Sigmoid colon (tissue), 6 donors: ENCODE measurements at regions not wholly inside any gene's neighbourhood (a gene's known extent, or its start where the extent isn't known, plus 50 kb on each side); places are given as distances from the start of the nearest gene placed in this dataset.

ENCODE experiments used
- DNase-seq: peaks from one replicate; pipeline ENCODE4 v3.0.0-alpha.2; 2019
- H3K27ac ChIP-seq, 4 donors: fragments of 200-600 bp; sonication (generic); one replicate each; pipeline ENCODE4 v1.5.1; 2016 to 2019; ENCODE audit warnings: mild to moderate bottlenecking in 1 of 4
- H3K27me3 ChIP-seq, 3 donors: fragments of 200-600 bp; sonication (generic); one replicate each; pipeline ENCODE4 v1.5.1; 2019; ENCODE audit warnings: mild to moderate bottlenecking in 1 of 3
- H3K36me3 ChIP-seq, 4 donors: fragments of 200-600 bp; sonication (generic); one replicate each; pipeline ENCODE4 v1.5.1; 2016 to 2019
- H3K4me1 ChIP-seq, 4 donors: fragments of 200-600 bp; sonication (generic); one replicate each; pipeline ENCODE4 v1.5.1; 2017 to 2019
- H3K4me3 ChIP-seq, 4 donors: fragments of 200-600 bp; sonication (generic); one replicate each; pipeline ENCODE4 v1.5.1; 2017 to 2019; ENCODE audit warnings: mild to moderate bottlenecking in 2 of 4, moderate library complexity in 1 of 4
- H3K9me3 ChIP-seq, 4 donors: fragments of 200-600 bp in 3 of 4; sonication (generic) in 3 of 4; one replicate each; pipeline versions ENCODE4 v1.5.1 to v1.6.1; 2013 to 2019
- CTCF ChIP-seq, 4 experiments: fragments of 450-650 bp in 3 of 4; fragments of 200-600 bp in 1 of 4; IDR thresholded peaks; one replicate each; pipeline ENCODE4 v1.5.1; 2016 to 2019; ENCODE audit warnings: antibody characterized with exemption in 4 of 4, mild to moderate bottlenecking in 3 of 4, moderate library complexity in 2 of 4
- EP300 ChIP-seq, 4 donors: sonication (generic); formaldehyde crosslinking; IDR thresholded peaks; one replicate each; pipeline ENCODE4 v1.6.1; 2017; ENCODE audit warnings: antibody characterized with exemption in 4 of 4
- POLR2A ChIP-seq, 2 donors: fragments of 450-650 bp; IDR thresholded peaks; one replicate each; pipeline ENCODE4 v1.6.1; 2016; ENCODE audit warnings: antibody characterized with exemption in 2 of 2, mild to moderate bottlenecking in 2 of 2, moderate library complexity in 2 of 2
- POLR2AphosphoS5 ChIP-seq, 4 donors: sonication (generic); formaldehyde crosslinking; IDR thresholded peaks; one replicate each; pipeline ENCODE4 v1.6.1; 2017; ENCODE audit warnings: antibody characterized with exemption in 4 of 4
- WGBS, 2 donors: extraction: QIAGEN DNeasy Blood & Tissue Kit; methylation state at CpG; one replicate each; pipeline ENCODE4 v1.1.7; 2013; 5-methylcytosine and 5-hydroxymethylcytosine counted together
- intact Hi-C: fragments of 100-400 bp; cut with DNase I; formaldehyde crosslinking; loops from one replicate; pipeline ENCODE4 v1.15.1; 2023
- donor health status: healthy with polysubstance abuse.
- donor health status: healthy.

GRCh38 chr7:128164061-128164954 lies 76.8 kb upstream of the LEP start:
- WGBS, 2 donors: 71 to 73% methylated on average over 6 of the region's 6 CpGs
- Histone ChIP-seq H3K27ac (no peak overlapping the region), H3K36me3 (no peaks in the 10 kb centered on the region), H3K4me1 (peaks cover 0 to 28% (median 24%) of the 10 kb centered on the region in 4 donors), H3K9me3 (no peaks in the 10 kb centered on the region), H3K4me3 (no peak overlapping the region), H3K27me3 (peaks cover 30 to 68% (median 53%) of the 10 kb centered on the region in 3 donors)
- no peak for DNase-seq
- TF ChIP-seq CTCF (IDR thresholded peaks at IDR 0.05) (no peak), EP300 (IDR thresholded peaks at IDR 0.05) (no peak), POLR2A (IDR thresholded peaks at IDR 0.05) (no peak), POLR2AphosphoS5 (IDR thresholded peaks at IDR 0.05) (no peak)
- intact Hi-C loops: no loop called here

DNA sequence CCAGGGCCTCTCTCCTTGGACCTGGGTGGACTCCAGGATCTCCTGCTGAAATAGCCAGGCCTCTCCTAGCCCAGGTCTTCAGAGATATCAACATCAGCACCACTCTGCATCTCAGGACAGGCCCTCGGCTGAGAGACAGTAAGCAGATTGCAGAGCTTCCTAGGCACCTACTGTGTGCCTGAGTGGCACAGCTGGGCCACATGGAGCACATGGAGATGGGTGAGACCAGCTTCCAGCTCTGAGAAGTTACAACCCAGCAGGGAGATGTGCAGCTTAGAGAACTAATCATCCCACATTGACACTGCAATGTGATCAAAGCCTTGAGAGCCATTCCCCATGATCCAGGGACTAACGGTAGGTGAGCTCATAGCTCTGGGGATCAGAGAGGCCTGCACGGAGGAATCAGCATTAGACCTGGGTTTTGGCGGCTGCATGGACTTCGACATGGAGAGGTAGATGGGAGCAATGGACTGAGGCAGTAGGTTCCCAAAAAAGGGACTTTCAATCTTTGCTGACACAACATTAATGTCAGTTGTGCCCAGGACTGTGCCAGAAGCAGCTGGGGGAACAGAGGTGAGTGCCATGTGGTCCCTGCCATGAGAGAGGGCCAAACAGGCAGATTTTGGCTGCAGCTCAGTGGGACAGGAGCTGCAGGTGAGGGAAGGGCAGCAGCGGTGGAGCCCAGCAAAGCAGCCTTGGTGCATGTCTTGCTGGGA lies 76.0 kb upstream of the LEP start:
- no peaks in the 10 kb centered on the region for H3K9me3 ChIP-seq
- H3K27me3 ChIP-seq: peaks cover 30 to 72% (median 53%) of the 10 kb centered on the region in 3 donors
- H3K4me1 ChIP-seq: peaks cover 0 to 28% (median 24%) of the 10 kb centered on the region in 4 donors
- H3K36me3 ChIP-seq: no peaks in the 10 kb centered on the region
- no peak overlapping the region for H3K4me3 ChIP-seq
- intact Hi-C loops: no loop called here
- no peak for DNase-seq
- H3K27ac ChIP-seq: no peak overlapping the region
- WGBS, 2 donors: 85 to 86% methylated on average over 6 of the region's 6 CpGs
- TF ChIP-seq EP300 (IDR thresholded peaks at IDR 0.05) (no peak), POLR2A (IDR thresholded peaks at IDR 0.05) (no peak), POLR2AphosphoS5 (IDR thresholded peaks at IDR 0.05) (no peak), CTCF (IDR thresholded peaks at IDR 0.05) (no peak)

- no peak for DNase-seq
- H3K36me3 ChIP-seq: no peaks in the 10 kb centered on the region
- 22 to 26% methylated on average over 14 of the region's 14 CpGs for WGBS, 2 donors
- TF ChIP-seq POLR2A (IDR thresholded peaks at IDR 0.05) (no peak), EP300 (IDR thresholded peaks at IDR 0.05) (no peak), CTCF (IDR thresholded peaks at IDR 0.05) (no peak), POLR2AphosphoS5 (IDR thresholded peaks at IDR 0.05) (no peak)
- no peak overlapping the region for H3K27ac ChIP-seq
- intact Hi-C loops: no loop called here
- no peaks in the 10 kb centered on the region for H3K9me3 ChIP-seq
- H3K4me3 ChIP-seq: peak overlapping the region in 3 of 4 donors; percentile 28 to 53 (median 41)
- H3K4me1 ChIP-seq: peaks cover 0 to 28% (median 24%) of the 10 kb centered on the region in 4 donors
- H3K27me3 ChIP-seq: peaks cover 28 to 79% (median 53%) of the 10 kb centered on the region in 3 donors
Measured at GRCh38 chr7:128165927-128166420, 75.1 kb upstream of the LEP start.

- DNase-seq: no peak
- peaks cover 0 to 28% (median 24%) of the 10 kb centered on the region in 4 donors for H3K4me1 ChIP-seq
- no peak for TF ChIP-seq CTCF (IDR thresholded peaks at IDR 0.05)
- TF ChIP-seq EP300 (IDR thresholded peaks at IDR 0.05): no peak
- TF ChIP-seq POLR2AphosphoS5 (IDR thresholded peaks at IDR 0.05): no peak
- no peak for TF ChIP-seq POLR2A (IDR thresholded peaks at IDR 0.05)
- H3K4me3 ChIP-seq: peak overlapping the region in 3 of 4 donors; percentile 28 to 53 (median 41)
- intact Hi-C loops: no loop called here
- 1 to 2% methylated on average over 44 of the region's 44 CpGs for WGBS, 2 donors
- H3K9me3 ChIP-seq: no peaks in the 10 kb centered on the region
- no peaks in the 10 kb centered on the region for H3K36me3 ChIP-seq
- peaks cover 28 to 85% (median 56%) of the 10 kb centered on the region in 3 donors for H3K27me3 ChIP-seq
- no peak overlapping the region for H3K27ac ChIP-seq
Measured at GRCh38 chr7:128166603-128167041, 74.5 kb upstream of the LEP start.
